ENCODE measurements at regions not wholly inside any gene's neighbourhood (a gene's known extent, or its start where the extent isn't known, plus 50 kb on each side); places are given as distances from the start of the nearest gene placed in this dataset.

- DNase-seq, result no peak
Measured at GRCh38 chr9:32234451-32234850, 150.0 kb upstream of the ACO1 start.

- no peak for DNase-seq
Measured at GRCh38 chr9:32247168-32247567, 137.3 kb upstream of the ACO1 start.

GRCh38 chr9:32248189-32248712 is 136.2 kb upstream of the ACO1 start:
- DNase-seq, result no peak

- peak; percentile 79 for DNase-seq
Measured at GRCh38 chr9:32251539-32251938, 132.9 kb upstream of the ACO1 start.

GRCh38 chr9:32253731-32254130 is 130.7 kb upstream of the ACO1 start:
- DNase-seq, result no peak

GRCh38 chr9:32255026-32255425 is 129.4 kb upstream of the ACO1 start:
- no peak for DNase-seq

GRCh38 chr9:32258482-32258881 is 126.0 kb upstream of the ACO1 start:
- no peak for DNase-seq

- DNase-seq, result no peak
Measured at GRCh38 chr9:32260151-32260862, 124.1 kb upstream of the ACO1 start.

- no peak for DNase-seq
Measured at GRCh38 chr9:32264170-32264864, 120.1 kb upstream of the ACO1 start.

GRCh38 chr9:32265037-32265436 is 119.4 kb upstream of the ACO1 start:
- no peak for DNase-seq

- DNase-seq, result no peak
Measured at GRCh38 chr9:32278991-32279390, 105.5 kb upstream of the ACO1 start.

GRCh38 chr9:32289756-32290155 is 94.7 kb upstream of the ACO1 start:
- no peak for DNase-seq

GRCh38 chr9:32291370-32291769 is 93.1 kb upstream of the ACO1 start:
- DNase-seq, result no peak

GRCh38 chr9:32292611-32293010 is 91.8 kb upstream of the ACO1 start:
- DNase-seq, result no peak

- DNase-seq, result no peak
Measured at GRCh38 chr9:32293091-32293490, 91.4 kb upstream of the ACO1 start.

- no peak for DNase-seq
Measured at GRCh38 chr9:32294106-32294505, 90.3 kb upstream of the ACO1 start.

- no peak for DNase-seq
Measured at GRCh38 chr9:32300373-32300772, 84.1 kb upstream of the ACO1 start.

GRCh38 chr9:32304495-32304894 is 79.9 kb upstream of the ACO1 start:
- DNase-seq, result no peak

GRCh38 chr9:32306006-32306405 is 78.4 kb upstream of the ACO1 start:
- no peak for DNase-seq

- no peak for DNase-seq
Measured at GRCh38 chr9:32319312-32319929, 65.0 kb upstream of the ACO1 start.

GRCh38 chr9:32322622-32323021 is 61.8 kb upstream of the ACO1 start:
- no peak for DNase-seq

GRCh38 chr9:32326146-32326545 is 58.3 kb upstream of the ACO1 start:
- no peak for DNase-seq

GRCh38 chr9:32331240-32331639 is 53.2 kb upstream of the ACO1 start:
- DNase-seq, result no peak

GRCh38 chr9:32334112-32334511 is 50.3 kb upstream of the ACO1 start:
- DNase-seq, result no peak
